ENCODE measurements at regions not wholly inside any gene's neighbourhood (a gene's known extent, or its start where the extent isn't known, plus 50 kb on each side); places are given as distances from the start of the nearest gene placed in this dataset.

- H3K4me3 ChIP-seq (ENCODE audit: low read depth, low read length) = no peak overlapping the region
- no peak for DNase-seq (ENCODE audit: low read depth, low spot score)
- TF ChIP-seq CTCF (IDR thresholded peaks at IDR 0.05; ENCODE audit: low read depth, low read length) = no peak
- in situ Hi-C loops (cut with HindIII; ENCODE audit: low sequenced_read_pairs) = no loop called here
Measured at GRCh38 chr13:50612717-50613116, 230.8 kb downstream of the DLEU7 start.

- no peak for TF ChIP-seq CTCF (IDR thresholded peaks at IDR 0.05; ENCODE audit: low read depth, low read length)
- DNase-seq (ENCODE audit: low read depth, low spot score) = peak; percentile 34
- no peak overlapping the region for H3K4me3 ChIP-seq (ENCODE audit: low read depth, low read length)
- in situ Hi-C loops (cut with HindIII; ENCODE audit: low sequenced_read_pairs) = no loop called here
Measured at GRCh38 chr13:50613356-50613831, 230.1 kb downstream of the DLEU7 start.

- no peak overlapping the region for H3K4me3 ChIP-seq (ENCODE audit: low read depth, low read length)
- DNase-seq (ENCODE audit: low read depth, low spot score) = no peak
- in situ Hi-C loops (cut with HindIII; ENCODE audit: low sequenced_read_pairs) = no loop called here
- no peak for TF ChIP-seq CTCF (IDR thresholded peaks at IDR 0.05; ENCODE audit: low read depth, low read length)
Measured at GRCh38 chr13:50615234-50615633, 228.3 kb downstream of the DLEU7 start.

- in situ Hi-C loops (cut with HindIII; ENCODE audit: low sequenced_read_pairs) = no loop called here
- no peak for TF ChIP-seq CTCF (IDR thresholded peaks at IDR 0.05; ENCODE audit: low read depth, low read length)
- no peak overlapping the region for H3K4me3 ChIP-seq (ENCODE audit: low read depth, low read length)
- DNase-seq (ENCODE audit: low read depth, low spot score) = peak; percentile 55
Measured at GRCh38 chr13:50616101-50616500, 227.4 kb downstream of the DLEU7 start.

GRCh38 chr13:50617134-50617721 lies 226.3 kb downstream of the DLEU7 start:
- DNase-seq (ENCODE audit: low read depth, low spot score) = peak; percentile 83
- no peak for TF ChIP-seq CTCF (IDR thresholded peaks at IDR 0.05; ENCODE audit: low read depth, low read length)
- in situ Hi-C loops (cut with HindIII; ENCODE audit: low sequenced_read_pairs) = no loop called here
- no peak overlapping the region for H3K4me3 ChIP-seq (ENCODE audit: low read depth, low read length)

GRCh38 chr13:50618206-50618605 lies 225.3 kb downstream of the DLEU7 start:
- in situ Hi-C loops (cut with HindIII; ENCODE audit: low sequenced_read_pairs) = no loop called here
- no peak overlapping the region for H3K4me3 ChIP-seq (ENCODE audit: low read depth, low read length)
- DNase-seq (ENCODE audit: low read depth, low spot score) = no peak
- no peak for TF ChIP-seq CTCF (IDR thresholded peaks at IDR 0.05; ENCODE audit: low read depth, low read length)

All from astrocyte of the spinal cord (primary cell).